HEK293 (cell line): ENCODE measurements at regions not wholly inside any gene's neighbourhood (a gene's known extent, or its start where the extent isn't known, plus 50 kb on each side); places are given as distances from the start of the nearest gene placed in this dataset.

ENCODE experiments used
- BCL11A ChIP-seq: fragments of 450-650 bp; formaldehyde crosslinking; IDR thresholded peaks from 2 replicates; pipeline ENCODE4 v1.5.1; 2016; ENCODE audit warnings: low read depth, missing biosample characterization, missing genetic modification characterization
- ELK4 ChIP-seq: IDR thresholded peaks from 2 replicates; pipeline ENCODE4 v1.6.1; 2011; ENCODE audit warnings: mild to moderate bottlenecking, low read depth, low read length, borderline replicate concordance
- ZBTB21 ChIP-seq: fragments of 450-650 bp; formaldehyde crosslinking; IDR thresholded peaks from 2 replicates; pipeline ENCODE4 v1.5.1; 2017; ENCODE audit warnings: missing biosample characterization, missing genetic modification characterization
- ZEB2 ChIP-seq: fragments of 450-650 bp; formaldehyde crosslinking; IDR thresholded peaks from 2 replicates; pipeline ENCODE4 v1.5.1; 2016; ENCODE audit warnings: missing biosample characterization, missing genetic modification characterization
- ZFP37 ChIP-seq: fragments of 450-650 bp; formaldehyde crosslinking; IDR thresholded peaks from 2 replicates; pipeline ENCODE4 v1.5.1; 2016; ENCODE audit warnings: missing biosample characterization, missing genetic modification characterization
- ZNF274 ChIP-seq, 2 experiments: fragments of 200-500 bp in 1 of 2; fragments of 450-650 bp in 1 of 2; sonication (Bioruptor generic) in 1 of 2; formaldehyde crosslinking in 1 of 2; IDR thresholded peaks; 2 replicates each; pipeline versions ENCODE4 v1.5.1 to v1.6.1; 2014 to 2016; ENCODE audit warnings: borderline replicate concordance in 1 of 2, inconsistent platforms in 1 of 2, low read length in 1 of 2, missing biosample characterization in 1 of 2, missing genetic modification characterization in 1 of 2
- ZNF629 ChIP-seq: fragments of 450-650 bp; formaldehyde crosslinking; IDR thresholded peaks from 2 replicates; pipeline ENCODE4 v1.5.1; 2017; ENCODE audit warnings: missing biosample characterization, missing genetic modification characterization
- TF ChIP-seq, protein P1 (sequence below): fragments of 450-650 bp; formaldehyde crosslinking; IDR thresholded peaks from 2 replicates; pipeline ENCODE4 v1.5.1; 2016; ENCODE audit warnings: missing biosample characterization, missing genetic modification characterization

DNA sequence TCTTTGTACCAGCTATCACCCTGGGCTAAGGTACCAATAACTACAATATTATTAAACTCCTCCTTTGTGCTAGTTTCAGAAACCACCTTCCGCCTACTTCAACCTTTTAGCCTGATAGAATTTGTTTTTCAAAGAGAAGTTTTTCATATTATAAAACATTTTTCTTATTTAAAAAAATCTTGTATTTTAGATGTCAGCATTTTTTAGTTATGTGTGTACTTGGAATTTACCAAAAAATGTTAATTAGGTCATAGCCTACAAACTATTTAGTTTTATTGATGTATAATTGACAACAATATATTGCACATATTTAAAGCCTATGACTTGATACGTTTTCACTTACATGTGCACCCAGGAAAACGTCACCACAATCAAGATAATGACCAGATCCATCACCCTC lies 1097.6 kb downstream of the JRKL start:
- TF ChIP-seq, protein P1, sequence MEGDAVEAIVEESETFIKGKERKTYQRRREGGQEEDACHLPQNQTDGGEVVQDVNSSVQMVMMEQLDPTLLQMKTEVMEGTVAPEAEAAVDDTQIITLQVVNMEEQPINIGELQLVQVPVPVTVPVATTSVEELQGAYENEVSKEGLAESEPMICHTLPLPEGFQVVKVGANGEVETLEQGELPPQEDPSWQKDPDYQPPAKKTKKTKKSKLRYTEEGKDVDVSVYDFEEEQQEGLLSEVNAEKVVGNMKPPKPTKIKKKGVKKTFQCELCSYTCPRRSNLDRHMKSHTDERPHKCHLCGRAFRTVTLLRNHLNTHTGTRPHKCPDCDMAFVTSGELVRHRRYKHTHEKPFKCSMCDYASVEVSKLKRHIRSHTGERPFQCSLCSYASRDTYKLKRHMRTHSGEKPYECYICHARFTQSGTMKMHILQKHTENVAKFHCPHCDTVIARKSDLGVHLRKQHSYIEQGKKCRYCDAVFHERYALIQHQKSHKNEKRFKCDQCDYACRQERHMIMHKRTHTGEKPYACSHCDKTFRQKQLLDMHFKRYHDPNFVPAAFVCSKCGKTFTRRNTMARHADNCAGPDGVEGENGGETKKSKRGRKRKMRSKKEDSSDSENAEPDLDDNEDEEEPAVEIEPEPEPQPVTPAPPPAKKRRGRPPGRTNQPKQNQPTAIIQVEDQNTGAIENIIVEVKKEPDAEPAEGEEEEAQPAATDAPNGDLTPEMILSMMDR (tag by site-specific recombination) = no peak
- TF ChIP-seq ZEB2 (no peak), ZBTB21 (tag by site-specific recombination) (no peak), ZNF274 (IDR thresholded peaks at IDR 0.05; ENCODE audit: low read length) (no peak), ZNF274 (tag by site-specific recombination; IDR thresholded peaks at IDR 0.05; ENCODE audit: borderline replicate concordance) (no peak), ZNF629 (no peak), ZFP37 (no peak), ELK4 (no peak), BCL11A (tag by site-specific recombination) (no peak)
